NT2/D1 (cell line): ENCODE measurements at regions not wholly inside any gene's neighbourhood (a gene's known extent, or its start where the extent isn't known, plus 50 kb on each side); places are given as distances from the start of the nearest gene placed in this dataset.
"Not testable (repeated sequence)": the region's sequence is repeated elsewhere in the genome, so short reads cannot be mapped to it uniquely, and the experiment has no call there.

Experiments used
- SUZ12 ChIP-seq: IDR thresholded peaks from 2 replicates; pipeline ENCODE4 v1.6.1; 2011; ENCODE audit not compliant: insufficient read length, insufficient read depth; ENCODE audit errors: extremely low read depth
- ZNF274 ChIP-seq: IDR thresholded peaks from 2 replicates; pipeline ENCODE4 v1.6.1; 2011; ENCODE audit warnings: mild to moderate bottlenecking, low read depth, low read length

DNA sequence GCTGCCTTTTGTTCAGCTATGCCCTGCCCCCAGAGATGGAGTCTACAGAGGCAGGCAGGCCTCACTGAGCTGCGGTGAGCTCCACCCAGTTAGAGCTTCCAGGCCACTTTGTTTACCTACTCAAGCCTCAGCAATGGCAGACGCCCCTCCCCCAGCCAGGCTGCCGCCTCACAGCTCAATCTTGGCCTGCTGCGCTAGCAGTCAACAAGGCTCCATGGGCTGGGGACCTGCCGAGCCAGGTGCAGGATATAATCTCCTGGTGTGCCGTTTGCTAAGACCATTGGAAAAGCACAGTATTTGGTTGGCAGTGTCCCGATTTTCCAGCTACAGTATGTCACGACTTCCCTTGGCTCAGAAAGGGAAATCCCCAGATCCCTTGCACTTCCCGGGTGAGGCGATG lies 862.0 kb downstream of the GRID1 start:
- not testable (repeated sequence) for TF ChIP-seq SUZ12, ZNF274
